ENCODE measurements at regions not wholly inside any gene's neighbourhood (a gene's known extent, or its start where the extent isn't known, plus 50 kb on each side); places are given as distances from the start of the nearest gene placed in this dataset.

DNA sequence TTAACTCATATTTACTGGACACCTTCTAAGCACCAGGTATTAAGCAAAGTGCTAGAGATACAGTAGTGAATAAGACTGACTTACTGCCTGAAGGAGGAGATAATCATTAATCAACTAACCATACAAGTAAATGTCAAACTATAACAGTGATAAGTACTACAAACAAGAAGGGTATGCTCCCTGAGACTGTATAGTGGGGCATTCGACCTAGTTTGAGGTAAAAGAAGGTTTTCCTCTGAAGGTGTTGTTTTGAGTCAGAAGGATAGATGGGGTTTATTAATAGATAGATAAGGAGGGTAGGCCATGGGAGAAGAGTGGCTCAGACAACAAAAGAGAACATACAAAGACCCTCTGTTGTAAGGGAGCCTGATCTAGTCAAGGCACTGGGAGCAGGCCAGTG, 105.4 kb downstream of the DDIT4L start:
- no peak overlapping the region for H3K27ac ChIP-seq (ENCODE audit: low read depth, low read length, poor library complexity, severe bottlenecking)
- no peaks in the 10 kb centered on the region for H4K20me1 ChIP-seq (ENCODE audit: insufficient read depth, low read length)
- no peaks in the 10 kb centered on the region for H3K9me2 ChIP-seq (ENCODE audit: insufficient read depth, low read length)
- H3K4me1 ChIP-seq (ENCODE audit: insufficient read depth, low read length, poor library complexity, severe bottlenecking) = no peaks in the 10 kb centered on the region
- no peaks in the 10 kb centered on the region for H3K36me3 ChIP-seq (ENCODE audit: insufficient read depth, low read length)
- DNase-seq (ENCODE audit: low spot score) = no peak
- no TSS peak for BruUV-seq (replicated peaks)
- intact Hi-C loops (cut with micrococcal nuclease; ENCODE audit: unreplicated experiment) = no loop called here
- TF ChIP-seq EZH2phosphoT487 (IDR thresholded peaks at IDR 0.05; ENCODE audit: borderline replicate concordance, low read depth, low read length) = no peak
- TF ChIP-seq, protein P1, sequence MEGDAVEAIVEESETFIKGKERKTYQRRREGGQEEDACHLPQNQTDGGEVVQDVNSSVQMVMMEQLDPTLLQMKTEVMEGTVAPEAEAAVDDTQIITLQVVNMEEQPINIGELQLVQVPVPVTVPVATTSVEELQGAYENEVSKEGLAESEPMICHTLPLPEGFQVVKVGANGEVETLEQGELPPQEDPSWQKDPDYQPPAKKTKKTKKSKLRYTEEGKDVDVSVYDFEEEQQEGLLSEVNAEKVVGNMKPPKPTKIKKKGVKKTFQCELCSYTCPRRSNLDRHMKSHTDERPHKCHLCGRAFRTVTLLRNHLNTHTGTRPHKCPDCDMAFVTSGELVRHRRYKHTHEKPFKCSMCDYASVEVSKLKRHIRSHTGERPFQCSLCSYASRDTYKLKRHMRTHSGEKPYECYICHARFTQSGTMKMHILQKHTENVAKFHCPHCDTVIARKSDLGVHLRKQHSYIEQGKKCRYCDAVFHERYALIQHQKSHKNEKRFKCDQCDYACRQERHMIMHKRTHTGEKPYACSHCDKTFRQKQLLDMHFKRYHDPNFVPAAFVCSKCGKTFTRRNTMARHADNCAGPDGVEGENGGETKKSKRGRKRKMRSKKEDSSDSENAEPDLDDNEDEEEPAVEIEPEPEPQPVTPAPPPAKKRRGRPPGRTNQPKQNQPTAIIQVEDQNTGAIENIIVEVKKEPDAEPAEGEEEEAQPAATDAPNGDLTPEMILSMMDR (conservative IDR thresholded peaks at IDR 0.05; ENCODE audit: low read length) = no peak
- no peaks in the 10 kb centered on the region for H3K79me2 ChIP-seq (ENCODE audit: insufficient read depth, low read depth, low read length)
- H2AFZ ChIP-seq (ENCODE audit: low read length) = no peak overlapping the region
- CTCF ChIA-PET (ENCODE audit: unreplicated experiment) = no interaction called here
- POLR2A ChIA-PET = interaction anchor here (0.7 kb wide), 1 partner anchor 9 kb away, joined by 4 read pairs; no protein-coding TSS in a partner anchor
- no peak overlapping the region for H3K4me2 ChIP-seq (ENCODE audit: low read length)
- no peaks in the 10 kb centered on the region for H3K9me3 ChIP-seq (ENCODE audit: low read length)
- H3K4me3 ChIP-seq (ENCODE audit: low read depth, low read length, poor library complexity, severe bottlenecking) = no peak overlapping the region

DNA sequence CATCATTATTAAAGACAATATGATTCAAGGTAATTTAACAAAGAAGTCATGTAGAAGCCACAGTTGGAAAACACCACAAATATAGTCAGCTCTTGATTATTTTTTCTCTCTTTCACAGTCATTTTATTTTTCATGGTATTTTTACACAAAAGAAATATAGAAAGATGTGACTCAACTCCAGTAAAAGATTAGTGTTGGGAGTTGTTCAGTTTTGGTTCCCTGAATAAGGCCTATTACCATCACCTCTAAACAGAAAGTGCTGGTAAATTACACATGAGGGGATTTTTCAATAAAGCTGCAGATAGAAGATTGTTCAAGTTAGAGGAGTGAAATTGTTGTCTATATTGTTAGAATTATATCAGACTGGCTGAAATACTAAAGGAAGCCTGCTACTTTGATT, 107.0 kb downstream of the DDIT4L start:
- BruUV-seq (replicated peaks) = no TSS peak
- no peak for DNase-seq (ENCODE audit: low spot score)
- Histone ChIP-seq H3K36me3 (ENCODE audit: insufficient read depth, low read length) (no peaks in the 10 kb centered on the region), H2AFZ (ENCODE audit: low read length) (no peak overlapping the region), H3K9me2 (ENCODE audit: insufficient read depth, low read length) (no peaks in the 10 kb centered on the region), H3K4me1 (ENCODE audit: insufficient read depth, low read length, poor library complexity, severe bottlenecking) (no peaks in the 10 kb centered on the region), H3K79me2 (ENCODE audit: insufficient read depth, low read depth, low read length) (no peaks in the 10 kb centered on the region), H3K4me2 (ENCODE audit: low read length) (no peak overlapping the region), H3K4me3 (ENCODE audit: low read depth, low read length, poor library complexity, severe bottlenecking) (no peak overlapping the region), H3K27ac (ENCODE audit: low read depth, low read length, poor library complexity, severe bottlenecking) (no peak overlapping the region), H4K20me1 (ENCODE audit: insufficient read depth, low read length) (no peaks in the 10 kb centered on the region), H3K9me3 (ENCODE audit: low read length) (no peaks in the 10 kb centered on the region)
- intact Hi-C loops (cut with micrococcal nuclease; ENCODE audit: unreplicated experiment) = no loop called here
- ChIA-PET POLR2A (interaction anchor here (1.0 kb wide), 1 partner anchor 9 kb away, joined by 5 read pairs; no protein-coding TSS in a partner anchor), CTCF (ENCODE audit: unreplicated experiment) (no interaction called here)
- TF ChIP-seq, protein P1 (conservative IDR thresholded peaks at IDR 0.05; ENCODE audit: low read length) = no peak
- TF ChIP-seq EZH2phosphoT487 (IDR thresholded peaks at IDR 0.05; ENCODE audit: borderline replicate concordance, low read depth, low read length) = no peak

DNA sequence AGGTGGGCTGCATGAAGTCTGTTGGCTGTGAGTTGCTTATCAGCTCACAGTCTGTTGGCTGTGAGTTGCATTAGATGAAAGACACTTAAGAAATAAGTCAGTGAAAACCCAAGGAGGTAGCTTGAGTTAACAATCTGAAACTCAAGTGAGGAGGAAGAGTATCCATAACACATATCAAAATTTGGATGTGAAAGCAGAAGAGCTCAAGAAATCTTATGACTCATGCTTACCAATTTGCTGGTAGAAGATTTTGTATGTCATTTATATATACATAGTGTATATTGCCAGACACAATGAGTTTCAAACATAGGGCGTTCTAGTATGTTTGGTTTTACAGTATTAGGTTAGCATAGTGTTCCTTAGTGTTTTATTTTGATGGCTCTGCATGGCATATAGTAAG, 107.4 kb downstream of the DDIT4L start:
- Histone ChIP-seq H3K9me2 (ENCODE audit: insufficient read depth, low read length) (no peaks in the 10 kb centered on the region), H4K20me1 (ENCODE audit: insufficient read depth, low read length) (no peaks in the 10 kb centered on the region), H3K27ac (ENCODE audit: low read depth, low read length, poor library complexity, severe bottlenecking) (no peak overlapping the region), H3K79me2 (ENCODE audit: insufficient read depth, low read depth, low read length) (no peaks in the 10 kb centered on the region), H3K4me1 (ENCODE audit: insufficient read depth, low read length, poor library complexity, severe bottlenecking) (no peaks in the 10 kb centered on the region), H2AFZ (ENCODE audit: low read length) (no peak overlapping the region), H3K9me3 (ENCODE audit: low read length) (no peaks in the 10 kb centered on the region), H3K4me3 (ENCODE audit: low read depth, low read length, poor library complexity, severe bottlenecking) (no peak overlapping the region), H3K4me2 (ENCODE audit: low read length) (no peak overlapping the region), H3K36me3 (ENCODE audit: insufficient read depth, low read length) (no peaks in the 10 kb centered on the region)
- DNase-seq (ENCODE audit: low spot score) = no peak
- BruUV-seq (replicated peaks) = no TSS peak
- TF ChIP-seq, protein P1 (conservative IDR thresholded peaks at IDR 0.05; ENCODE audit: low read length) = no peak
- TF ChIP-seq EZH2phosphoT487 (IDR thresholded peaks at IDR 0.05; ENCODE audit: borderline replicate concordance, low read depth, low read length) = no peak
- intact Hi-C loops (cut with micrococcal nuclease; ENCODE audit: unreplicated experiment) = no loop called here
- ChIA-PET CTCF (ENCODE audit: unreplicated experiment) (no interaction called here), POLR2A (no interaction called here)
